GM12878 (cell line): ENCODE measurements at regions not wholly inside any gene's neighbourhood (a gene's known extent, or its start where the extent isn't known, plus 50 kb on each side); places are given as distances from the start of the nearest gene placed in this dataset.

ENCODE experiments used
- CTCF ChIP-seq, 3 experiments: IDR thresholded peaks in 2 of 3; conservative IDR thresholded peaks in 1 of 3; 2 replicates each; pipeline ENCODE4 v1.5.1; 2011; ENCODE audit warnings: low read depth in 3 of 3, low read length in 3 of 3, mild to moderate bottlenecking in 3 of 3, control low read depth in 2 of 3, moderate library complexity in 2 of 3, inconsistent platforms in 1 of 3, mixed read lengths in 1 of 3; ENCODE audit not compliant: control insufficient read depth in 2 of 3, insufficient read depth in 1 of 3; ENCODE audit errors: extremely low read depth in 1 of 3
- EP300 ChIP-seq, 2 experiments: fragments of 150-350 bp in 1 of 2; IDR thresholded peaks; 2 replicates each; pipeline ENCODE4 v1.6.1; 2011 to 2012; ENCODE audit warnings: low read depth in 2 of 2, low read length in 2 of 2, borderline replicate concordance in 1 of 2, improper control_type of control experiment in 1 of 2, inconsistent platforms in 1 of 2; ENCODE audit not compliant: control insufficient read depth in 1 of 2
- EZH2 ChIP-seq: IDR thresholded peaks from 2 replicates; pipeline ENCODE4 v1.6.1; 2012; ENCODE audit warnings: low read depth, mild to moderate bottlenecking, control low read depth, inconsistent platforms, low read length, borderline replicate concordance; ENCODE audit not compliant: control insufficient read depth
- KDM1A ChIP-seq: fragments of 200-600 bp; sonication (generic); IDR thresholded peaks from 2 replicates; pipeline ENCODE4 v1.6.1; 2016; ENCODE audit warnings: borderline replicate concordance
- POLR2A ChIP-seq: IDR thresholded peaks from 2 replicates; pipeline ENCODE4 v1.6.1; 2011; ENCODE audit warnings: low read depth, mild to moderate bottlenecking, low read length
- TAF1 ChIP-seq: IDR thresholded peaks from 2 replicates; pipeline ENCODE4 v1.6.1; 2011; ENCODE audit warnings: mild to moderate bottlenecking, low read depth, low read length, borderline replicate concordance
- ZNF274 ChIP-seq: IDR thresholded peaks from one replicate; pipeline ENCODE4 v1.8.0; 2011; ENCODE audit not compliant: insufficient read length, insufficient read depth
- TF ChIP-seq, protein P1 (sequence below): IDR thresholded peaks from 2 replicates; pipeline ENCODE4 v1.6.1; 2011; ENCODE audit warnings: borderline replicate concordance, low read depth, mild to moderate bottlenecking, moderate library complexity, mixed read lengths, low read length; ENCODE audit not compliant: insufficient read depth; ENCODE audit errors: extremely low read length

GRCh38 chr4:14792702-14793227 is 209.5 kb upstream of the CPEB2 start:
- TF ChIP-seq POLR2A (no peak), CTCF (IDR thresholded peaks at IDR 0.05 in 2 of 3, conservative IDR thresholded peaks at IDR 0.05 in 1 of 3; ENCODE audit: control insufficient read depth in 2 of 3, extremely low read depth in 1 of 3, insufficient read depth in 1 of 3, low read depth in 3 of 3, low read length in 3 of 3) (no peak), KDM1A (no peak), ZNF274 (no peak), EP300 (IDR thresholded peaks at IDR 0.05; ENCODE audit: borderline replicate concordance in 1 of 2, control insufficient read depth in 1 of 2, low read depth in 2 of 2, low read length in 2 of 2) (no peak), EZH2 (no peak), TAF1 (no peak)
- TF ChIP-seq, protein P1, sequence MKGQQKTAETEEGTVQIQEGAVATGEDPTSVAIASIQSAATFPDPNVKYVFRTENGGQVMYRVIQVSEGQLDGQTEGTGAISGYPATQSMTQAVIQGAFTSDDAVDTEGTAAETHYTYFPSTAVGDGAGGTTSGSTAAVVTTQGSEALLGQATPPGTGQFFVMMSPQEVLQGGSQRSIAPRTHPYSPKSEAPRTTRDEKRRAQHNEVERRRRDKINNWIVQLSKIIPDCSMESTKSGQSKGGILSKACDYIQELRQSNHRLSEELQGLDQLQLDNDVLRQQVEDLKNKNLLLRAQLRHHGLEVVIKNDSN, result no peak
